Hepatocyte (in vitro differentiated cells): ENCODE measurements at regions not wholly inside any gene's neighbourhood (a gene's known extent, or its start where the extent isn't known, plus 50 kb on each side); places are given as distances from the start of the nearest gene placed in this dataset.

ENCODE experiments used
- DNase-seq: peaks from one replicate; pipeline ENCODE4 v3.0.0-alpha.2; 2016; ENCODE audit warnings: low spot score
- H2AFZ ChIP-seq: fragments of 200-600 bp; sonication (generic); 2 replicates; pipeline ENCODE4 v1.6.0; 2016; ENCODE audit warnings: antibody characterized with exemption, mild to moderate bottlenecking
- H3K27ac ChIP-seq: fragments of 200-600 bp; sonication (generic); 2 replicates; pipeline ENCODE4 v1.5.1; 2016; ENCODE audit warnings: mild to moderate bottlenecking
- H3K27me3 ChIP-seq: fragments of 200-600 bp; sonication (generic); 2 replicates; pipeline ENCODE4 v1.6.1; 2016
- H3K36me3 ChIP-seq: fragments of 200-600 bp; sonication (generic); replicated peaks from 2 replicates; pipeline ENCODE4 v1.5.1; 2016; ENCODE audit warnings: low read depth; ENCODE audit not compliant: insufficient read depth
- H3K4me1 ChIP-seq: fragments of 200-600 bp; sonication (generic); 2 replicates; pipeline ENCODE4 v1.5.1; 2016; ENCODE audit warnings: mild to moderate bottlenecking, moderate library complexity; ENCODE audit not compliant: insufficient read depth
- H3K4me2 ChIP-seq: fragments of 200-600 bp; sonication (generic); 2 replicates; pipeline ENCODE4 v1.6.0; 2016
- H3K4me3 ChIP-seq: fragments of 200-600 bp; sonication (generic); 2 replicates; pipeline ENCODE4 v1.5.1; 2016; ENCODE audit warnings: mild to moderate bottlenecking
- H3K79me2 ChIP-seq: fragments of 200-600 bp; sonication (generic); 2 replicates; pipeline ENCODE4 v1.6.0; 2017; ENCODE audit warnings: mild to moderate bottlenecking
- H3K9me2 ChIP-seq: fragments of 200-600 bp; sonication (generic); replicated peaks from 2 replicates; pipeline ENCODE4 v1.6.0; 2017; ENCODE audit warnings: mild to moderate bottlenecking; ENCODE audit not compliant: insufficient read depth
- H3K9me3 ChIP-seq: fragments of 200-600 bp; sonication (generic); 2 replicates; pipeline ENCODE4 v1.5.1; 2016; ENCODE audit warnings: low read depth, mild to moderate bottlenecking
- H4K20me1 ChIP-seq: fragments of 200-600 bp; sonication (generic); 2 replicates; pipeline ENCODE4 v1.6.0; 2016; ENCODE audit warnings: mild to moderate bottlenecking; ENCODE audit not compliant: insufficient read depth, poor library complexity, severe bottlenecking
- CTCF ChIP-seq: fragments of 200-600 bp; sonication (generic); IDR thresholded peaks from 2 replicates; pipeline ENCODE4 v1.5.1; 2016; ENCODE audit warnings: antibody characterized with exemption, mild to moderate bottlenecking; ENCODE audit not compliant: poor library complexity
- EZH2 ChIP-seq: fragments of 200-600 bp; sonication (generic); IDR thresholded peaks from 2 replicates; pipeline ENCODE4 v1.6.1; 2016; ENCODE audit warnings: antibody characterized with exemption, mild to moderate bottlenecking, borderline replicate concordance
- EZH2phosphoT487 ChIP-seq: fragments of 200-600 bp; sonication (generic); IDR thresholded peaks from one replicate; pipeline ENCODE4 v1.6.1; 2018; ENCODE audit warnings: antibody characterized with exemption, mild to moderate bottlenecking, low read depth, moderate library complexity; ENCODE audit not compliant: unreplicated experiment, severe bottlenecking
- WGBS: methylation state at CpG from one replicate; pipeline ENCODE4 v1.1.6; 2016; ENCODE audit warnings: low lambda C conversion rate; ENCODE audit errors: missing lambda C conversion rate; 5-methylcytosine and 5-hydroxymethylcytosine counted together

GRCh38 chr3:146881356-146881755, 276.2 kb upstream of the PLSCR5 start:
- Histone ChIP-seq H3K9me2 (no peaks in the 10 kb centered on the region), H2AFZ (no peak overlapping the region), H3K27ac (no peak overlapping the region), H3K27me3 (no peaks in the 10 kb centered on the region), H3K4me2 (no peak overlapping the region), H3K79me2 (no peaks in the 10 kb centered on the region), H3K4me3 (no peak overlapping the region), H4K20me1 (no peaks in the 10 kb centered on the region), H3K4me1 (no peaks in the 10 kb centered on the region), H3K36me3 (no peaks in the 10 kb centered on the region), H3K9me3 (no peaks in the 10 kb centered on the region)
- DNase-seq: no peak
- 84% methylated on average over 6 of the region's 6 CpGs for WGBS
- TF ChIP-seq CTCF (no peak), EZH2phosphoT487 (no peak), EZH2 (no peak)

GRCh38 chr3:146873748-146874147, 268.6 kb upstream of the PLSCR5 start:
- Histone ChIP-seq H3K27ac (no peak overlapping the region), H3K4me1 (no peaks in the 10 kb centered on the region), H3K4me2 (no peak overlapping the region), H2AFZ (no peak overlapping the region), H4K20me1 (no peaks in the 10 kb centered on the region), H3K9me2 (no peaks in the 10 kb centered on the region), H3K27me3 (no peaks in the 10 kb centered on the region), H3K9me3 (no peaks in the 10 kb centered on the region), H3K4me3 (no peak overlapping the region), H3K79me2 (no peaks in the 10 kb centered on the region), H3K36me3 (no peaks in the 10 kb centered on the region)
- no peak for DNase-seq
- TF ChIP-seq CTCF: no peak
- TF ChIP-seq EZH2: no peak
- TF ChIP-seq EZH2phosphoT487: no peak

GRCh38 chr3:146865175-146865755, 260.1 kb upstream of the PLSCR5 start:
- no peaks in the 10 kb centered on the region for H3K9me2 ChIP-seq
- WGBS: 36% methylated on average over 7 of the region's 7 CpGs
- H3K27ac ChIP-seq: no peak overlapping the region
- DNase-seq: peak; percentile 13
- H2AFZ ChIP-seq: no peak overlapping the region
- H3K4me1 ChIP-seq: no peaks in the 10 kb centered on the region
- H3K27me3 ChIP-seq: no peaks in the 10 kb centered on the region
- H3K9me3 ChIP-seq: no peaks in the 10 kb centered on the region
- H4K20me1 ChIP-seq: no peaks in the 10 kb centered on the region
- H3K36me3 ChIP-seq: no peaks in the 10 kb centered on the region
- H3K4me3 ChIP-seq: no peak overlapping the region
- H3K79me2 ChIP-seq: no peaks in the 10 kb centered on the region
- H3K4me2 ChIP-seq: peak overlapping the region; percentile 36
- TF ChIP-seq EZH2phosphoT487 (no peak), CTCF (no peak), EZH2 (no peak)

GRCh38 chr3:146861262-146861661, 256.1 kb upstream of the PLSCR5 start:
- no peak for DNase-seq
- WGBS: 95% methylated on average over 3 of the region's 3 CpGs
- no peak overlapping the region for H3K4me3 ChIP-seq
- H3K36me3 ChIP-seq: no peaks in the 10 kb centered on the region
- H3K27me3 ChIP-seq: no peaks in the 10 kb centered on the region
- no peaks in the 10 kb centered on the region for H3K4me1 ChIP-seq
- no peaks in the 10 kb centered on the region for H3K9me2 ChIP-seq
- H3K27ac ChIP-seq: no peak overlapping the region
- no peaks in the 10 kb centered on the region for H3K9me3 ChIP-seq
- TF ChIP-seq CTCF (no peak), EZH2 (no peak), EZH2phosphoT487 (no peak)
- H2AFZ ChIP-seq: no peak overlapping the region
- H3K79me2 ChIP-seq: no peaks in the 10 kb centered on the region
- no peaks in the 10 kb centered on the region for H4K20me1 ChIP-seq
- no peak overlapping the region for H3K4me2 ChIP-seq
